SK-N-MC (cell line): ENCODE measurements at regions not wholly inside any gene's neighbourhood (a gene's known extent, or its start where the extent isn't known, plus 50 kb on each side); places are given as distances from the start of the nearest gene placed in this dataset.

Experiments
- EZH2 ChIP-seq: fragments of 200-600 bp; sonication (generic); IDR thresholded peaks from one replicate; pipeline ENCODE4 v1.6.1; 2017; ENCODE audit warnings: antibody characterized with exemption
- FOXP2 ChIP-seq: optimal IDR thresholded peaks from 2 replicates; pipeline ENCODE3; 2011; ENCODE audit warnings: mild to moderate bottlenecking, moderate library complexity; ENCODE audit not compliant: insufficient read depth; ENCODE audit errors: extremely low read length, control extremely low read depth
- POLR2AphosphoS5 ChIP-seq: IDR thresholded peaks from 2 replicates; pipeline ENCODE4 v1.6.1; 2012; ENCODE audit warnings: mild to moderate bottlenecking, low read depth, low read length, borderline replicate concordance

GRCh38 chr7:131004371-131004770 lies 270.4 kb upstream of the KLF14 start:
- no peak for TF ChIP-seq POLR2AphosphoS5
- TF ChIP-seq EZH2 = no peak
- no peak for TF ChIP-seq FOXP2
